Panc1 (cell line): ENCODE measurements at regions not wholly inside any gene's neighbourhood (a gene's known extent, or its start where the extent isn't known, plus 50 kb on each side); places are given as distances from the start of the nearest gene placed in this dataset.

Experiments used
- CTCF ChIP-seq: fragments of 450-650 bp; IDR thresholded peaks from 2 replicates; pipeline ENCODE4 v1.5.1; 2017; ENCODE audit warnings: mild to moderate bottlenecking
- POLR2AphosphoS5 ChIP-seq: IDR thresholded peaks from 2 replicates; pipeline ENCODE4 v1.6.1; 2012; ENCODE audit warnings: mild to moderate bottlenecking, low read depth, low read length, moderate library complexity
- REST ChIP-seq, 2 experiments: IDR thresholded peaks; 2 replicates each; pipeline ENCODE4 v1.6.1; 2011 to 2012; ENCODE audit warnings: low read depth in 2 of 2, control low read depth in 1 of 2, low read length in 1 of 2, mild to moderate bottlenecking in 1 of 2, moderate library complexity in 1 of 2; ENCODE audit not compliant: insufficient read depth in 1 of 2
- SIN3A ChIP-seq: IDR thresholded peaks from 2 replicates; pipeline ENCODE4 v1.6.1; 2012; ENCODE audit warnings: low read depth, mild to moderate bottlenecking, low read length, moderate library complexity, borderline replicate concordance; ENCODE audit not compliant: insufficient read depth
- TCF7L2 ChIP-seq: IDR thresholded peaks from 2 replicates; pipeline ENCODE4 v1.6.1; 2011; ENCODE audit warnings: mild to moderate bottlenecking, low read depth, low read length, inconsistent platforms

GRCh38 chr7:41261080-41261479 is 441.8 kb downstream of the INHBA start:
- TF ChIP-seq POLR2AphosphoS5, result no peak
- no peak for TF ChIP-seq CTCF
- TF ChIP-seq SIN3A, result no peak
- no peak for TF ChIP-seq REST (IDR thresholded peaks at IDR 0.05; ENCODE audit: insufficient read depth in 1 of 2, low read depth in 2 of 2, low read length in 1 of 2)
- TF ChIP-seq TCF7L2, result no peak
